Putamen (tissue), 1 donor: ENCODE measurements at regions not wholly inside any gene's neighbourhood (a gene's known extent, or its start where the extent isn't known, plus 50 kb on each side); places are given as distances from the start of the nearest gene placed in this dataset.
"Not testable (repeated sequence)": the region's sequence is repeated elsewhere in the genome, so short reads cannot be mapped to it uniquely, and the experiment has no call there.

Experiments
- DNase-seq: peaks from one replicate; pipeline ENCODE4 v3.0.0-alpha.2; 2016; ENCODE audit warnings: low spot score

- DNase-seq = no peak
Measured at GRCh38 chr1:199792874-199793273, 234.6 kb upstream of the NR5A2 start.

GRCh38 chr1:199794105-199794863, 233.2 kb upstream of the NR5A2 start:
- no peak for DNase-seq

GRCh38 chr1:199799116-199799515, 228.4 kb upstream of the NR5A2 start:
- DNase-seq = no peak

- no peak for DNase-seq
Measured at GRCh38 chr1:199804526-199804925, 223.0 kb upstream of the NR5A2 start.

GRCh38 chr1:199808110-199808870, 219.2 kb upstream of the NR5A2 start:
- no peak for DNase-seq

- DNase-seq = no peak
Measured at GRCh38 chr1:199809311-199809710, 218.2 kb upstream of the NR5A2 start.

- no peak for DNase-seq
Measured at GRCh38 chr1:199811163-199811562, 216.3 kb upstream of the NR5A2 start.

GRCh38 chr1:199813198-199813597, 214.3 kb upstream of the NR5A2 start:
- DNase-seq = no peak

GRCh38 chr1:199815947-199816346, 211.6 kb upstream of the NR5A2 start:
- no peak for DNase-seq

- no peak for DNase-seq
Measured at GRCh38 chr1:199817266-199817665, 210.2 kb upstream of the NR5A2 start.

GRCh38 chr1:199821029-199821779, 206.3 kb upstream of the NR5A2 start:
- no peak for DNase-seq

- DNase-seq = no peak
Measured at GRCh38 chr1:199832451-199832850, 195.1 kb upstream of the NR5A2 start.

- no peak for DNase-seq
Measured at GRCh38 chr1:199834711-199835110, 192.8 kb upstream of the NR5A2 start.

- no peak for DNase-seq
Measured at GRCh38 chr1:199836430-199836829, 191.1 kb upstream of the NR5A2 start.

GRCh38 chr1:199837321-199837720, 190.2 kb upstream of the NR5A2 start:
- no peak for DNase-seq

GRCh38 chr1:199839608-199840007, 187.9 kb upstream of the NR5A2 start:
- not testable (repeated sequence) for DNase-seq

- DNase-seq = not testable (repeated sequence)
Measured at GRCh38 chr1:199843096-199843495, 184.4 kb upstream of the NR5A2 start.

GRCh38 chr1:199843861-199844260, 183.6 kb upstream of the NR5A2 start:
- DNase-seq = no peak

GRCh38 chr1:199847021-199847420, 180.5 kb upstream of the NR5A2 start:
- DNase-seq = no peak

- no peak for DNase-seq
Measured at GRCh38 chr1:199851439-199852140, 175.9 kb upstream of the NR5A2 start.

GRCh38 chr1:199854686-199855321, 172.7 kb upstream of the NR5A2 start:
- no peak for DNase-seq

- DNase-seq = no peak
Measured at GRCh38 chr1:199855580-199855979, 171.9 kb upstream of the NR5A2 start.
